HG03039 (cell line): ENCODE measurements at regions not wholly inside any gene's neighbourhood (a gene's known extent, or its start where the extent isn't known, plus 50 kb on each side); places are given as distances from the start of the nearest gene placed in this dataset.

Experiments used
- ATAC-seq: cut with Tn5 transposase; IDR thresholded peaks from one replicate; pipeline ENCODE4 v1.9.1; 2021; ENCODE audit warnings: mild to moderate bottlenecking, moderate library complexity; ENCODE audit not compliant: unreplicated experiment

DNA sequence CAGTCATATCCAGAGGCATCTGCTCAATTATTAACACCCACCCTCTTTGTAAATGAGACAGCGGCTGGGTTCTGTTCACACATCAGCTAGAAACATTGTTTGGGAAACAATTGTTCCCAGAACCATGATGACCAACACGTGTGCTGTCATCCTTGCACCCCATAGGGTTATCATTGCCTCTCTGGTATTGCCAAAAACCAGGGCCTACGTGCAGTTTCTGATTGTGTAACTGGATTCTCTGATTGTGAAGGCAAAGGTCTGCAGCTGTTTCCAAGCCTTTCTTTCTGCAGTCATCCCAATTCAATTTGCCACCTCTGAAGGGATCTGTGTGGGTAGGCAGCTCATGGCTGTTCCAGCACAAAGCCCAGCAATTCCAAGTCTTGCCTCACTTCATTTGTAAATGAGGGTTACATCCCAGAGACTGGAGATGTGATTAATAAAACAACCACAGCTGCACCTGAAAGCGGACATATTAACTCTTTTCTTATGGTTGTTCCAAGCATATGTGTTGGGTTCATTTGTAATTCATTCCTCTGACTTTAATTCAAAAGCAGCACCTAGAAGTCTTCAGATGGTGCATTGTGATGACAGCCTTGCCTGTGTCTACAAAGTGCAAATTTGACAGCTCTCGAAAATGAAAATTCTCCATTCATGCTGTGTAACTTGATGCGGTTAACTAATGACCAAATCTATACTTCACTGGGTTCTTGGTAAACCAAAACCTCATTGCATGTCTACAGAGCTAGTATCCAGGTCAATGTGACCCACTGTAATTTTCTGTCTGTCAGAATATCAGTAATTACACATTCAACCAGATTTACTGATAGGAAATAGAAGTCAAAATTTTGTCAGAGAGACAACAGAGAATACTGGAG lies 66.6 kb downstream of the YIPF5 start:
- ATAC-seq, result no peak

DNA sequence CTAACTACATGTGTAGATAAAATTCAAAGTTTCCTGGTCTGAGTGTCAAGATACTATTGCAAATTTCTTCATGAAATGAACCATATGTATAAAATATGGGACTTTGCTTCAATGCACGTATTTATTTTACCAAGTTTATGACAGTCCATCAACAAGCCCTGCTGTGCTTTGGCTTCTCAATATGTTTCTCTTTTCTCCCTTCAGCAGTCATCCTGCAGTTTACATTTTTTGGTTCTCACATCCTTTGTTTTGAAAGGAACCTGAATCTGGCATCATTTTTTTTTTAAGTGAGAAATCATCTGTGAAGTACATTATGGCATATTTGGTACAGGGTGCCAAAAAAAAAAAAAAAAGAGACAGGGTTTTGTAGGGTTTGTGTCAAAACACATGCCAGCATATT lies 65.1 kb downstream of the YIPF5 start:
- no peak for ATAC-seq

DNA sequence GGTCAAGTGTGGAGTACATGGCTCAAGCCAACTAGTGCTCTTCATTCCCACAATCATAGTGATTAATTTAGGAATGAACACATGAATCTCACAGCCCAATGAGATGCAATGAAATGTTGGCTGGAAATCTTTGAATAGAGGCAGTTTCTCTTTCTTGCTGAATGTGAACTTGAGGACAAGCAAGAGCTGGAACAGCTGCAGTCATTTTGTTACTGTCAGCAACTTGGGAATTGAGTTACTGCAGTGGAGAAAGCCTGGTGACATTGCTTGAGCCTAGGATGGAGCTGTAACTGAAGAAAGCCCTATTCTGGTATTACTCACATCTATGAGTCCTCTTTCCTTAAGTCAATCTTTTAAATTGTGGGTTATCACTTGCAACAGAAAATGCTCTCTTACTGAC lies 62.3 kb downstream of the YIPF5 start:
- ATAC-seq, result no peak
